ENCODE measurements at regions not wholly inside any gene's neighbourhood (a gene's known extent, or its start where the extent isn't known, plus 50 kb on each side); places are given as distances from the start of the nearest gene placed in this dataset.
A peak's percentile ranks its signal among the peaks of the same experiment; 100 is the strongest.

DNA sequence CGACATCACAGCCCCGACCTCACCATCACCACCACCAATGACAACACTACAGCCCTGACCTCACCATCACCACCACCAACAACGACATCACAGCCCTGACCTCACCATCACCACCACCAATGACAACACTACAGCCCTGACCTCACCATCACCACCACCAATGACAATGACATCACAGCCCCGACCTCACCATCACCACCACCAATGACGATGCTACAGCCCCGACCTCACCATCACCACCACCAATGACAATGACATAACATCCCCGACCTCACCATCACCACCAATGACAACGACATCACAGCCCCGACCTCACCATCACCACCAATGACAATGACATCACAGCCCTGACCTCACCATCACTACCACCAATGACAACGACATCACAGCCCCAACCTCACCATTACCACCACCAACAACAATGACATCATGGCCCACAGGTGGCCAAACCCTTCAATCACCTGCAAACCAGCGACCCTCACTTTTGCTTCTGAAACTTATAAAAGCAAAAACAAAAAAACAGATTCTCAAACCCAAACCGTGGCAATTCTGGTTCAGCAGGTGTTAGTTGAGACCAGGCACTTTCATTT is 70.7 kb upstream of the TMEM18 start:
- DNase-seq = no peak

DNA sequence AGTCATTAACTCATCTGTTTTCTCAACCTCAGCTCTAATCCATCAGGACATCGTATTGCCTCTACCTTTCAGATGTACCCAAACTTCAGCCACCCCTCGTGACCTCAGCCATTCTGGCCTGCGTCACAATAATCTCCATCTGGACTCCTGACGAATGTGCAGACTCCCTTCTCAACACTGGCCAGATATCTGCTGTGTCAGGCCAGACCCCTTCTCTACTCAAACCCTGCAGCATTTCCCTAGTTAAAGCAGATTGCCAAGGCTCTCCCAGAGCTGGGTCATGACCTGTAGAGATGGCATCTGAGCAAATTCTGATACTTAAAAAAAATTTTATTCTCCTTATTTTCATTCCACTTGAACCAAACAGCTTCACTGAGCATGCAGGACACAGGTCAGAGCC is 69.5 kb upstream of the TMEM18 start:
- no peak for DNase-seq

- no peak for DNase-seq
These were observed 66.9 kb upstream of the TMEM18 start for GRCh38 chr2:744088-744487.

DNA sequence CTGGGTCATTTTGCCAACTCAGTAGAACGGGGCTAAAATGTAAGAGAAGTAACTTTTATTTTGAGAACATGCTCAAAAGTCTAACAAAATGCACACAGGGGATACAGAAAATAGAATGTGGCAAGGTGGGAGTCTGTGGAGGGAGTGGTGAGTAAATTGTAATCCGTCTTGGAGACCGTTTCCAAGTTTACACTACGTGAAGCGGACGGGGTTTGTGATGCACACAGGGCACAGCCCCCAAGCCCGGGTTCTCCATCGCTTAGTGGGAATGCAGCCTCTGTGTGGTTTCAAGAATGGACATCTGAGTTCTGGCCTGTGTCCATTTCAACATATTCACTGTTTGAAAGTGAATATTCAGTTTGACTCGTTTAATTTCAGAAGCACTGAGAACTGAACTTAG is 65.0 kb upstream of the TMEM18 start:
- no peak for DNase-seq

DNA sequence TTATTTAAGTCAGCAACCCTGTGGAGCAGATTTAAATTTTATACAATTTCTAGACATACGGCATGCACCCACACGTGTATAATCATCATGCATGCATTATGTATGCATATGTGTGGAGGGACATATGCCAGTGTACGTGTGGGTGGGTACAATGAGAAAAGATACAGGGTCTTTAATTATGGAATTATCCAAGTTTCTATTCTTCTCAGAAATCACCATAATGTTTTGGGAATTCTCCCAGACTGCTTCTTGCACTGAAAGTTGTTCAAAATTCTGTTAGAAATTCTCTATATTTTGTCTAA is 63.9 kb upstream of the TMEM18 start:
- DNase-seq = no peak

- peak; percentile 95 to 96 for DNase-seq
These were observed 63.4 kb upstream of the TMEM18 start for GRCh38 chr2:740322-741194.

DNA sequence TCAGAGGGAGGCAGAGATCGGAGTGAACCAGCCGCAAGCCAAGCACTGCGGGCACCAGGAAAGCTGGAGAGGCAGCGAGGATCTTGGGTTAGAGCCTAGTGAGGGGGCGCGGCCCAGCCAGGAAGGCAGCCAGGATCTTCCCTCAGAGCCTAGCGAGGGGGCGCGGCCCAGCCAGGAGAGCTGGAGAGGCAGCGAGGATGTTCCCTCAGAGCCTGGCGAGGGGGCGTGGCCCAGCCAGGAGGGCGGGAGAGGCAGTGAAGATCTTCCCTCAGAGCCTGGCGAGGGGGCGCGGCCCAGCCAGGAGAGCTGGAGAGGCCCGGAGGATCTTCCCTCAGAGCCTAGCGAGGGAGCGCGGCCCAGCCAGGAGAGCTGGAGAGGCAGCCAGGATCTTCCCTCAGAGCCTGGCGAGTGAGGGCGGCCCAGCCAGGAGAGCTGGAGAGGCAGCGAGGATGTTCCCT is 62.7 kb upstream of the TMEM18 start:
- DNase-seq = peak; percentile 56 to 83

DNA sequence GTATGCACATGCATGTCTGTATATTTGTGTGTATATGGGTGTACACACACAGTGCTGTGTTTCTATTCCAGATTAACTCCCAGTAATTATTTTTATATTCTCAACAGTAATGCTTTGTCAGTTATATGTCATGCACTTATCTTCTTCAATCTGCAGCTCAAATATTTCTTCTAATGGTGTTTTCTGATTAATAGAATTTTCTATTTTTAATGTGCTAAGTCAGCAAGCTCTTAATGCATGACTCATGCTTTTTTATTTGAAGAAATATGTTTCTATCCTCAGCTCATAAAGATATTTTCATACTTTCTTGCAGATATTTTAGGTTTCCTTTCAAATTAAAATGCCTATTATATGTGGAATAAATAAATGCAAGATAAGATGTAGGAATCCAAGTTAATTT is 59.7 kb upstream of the TMEM18 start:
- DNase-seq = no peak

GRCh38 chr2:735670-736218 is 58.5 kb upstream of the TMEM18 start:
- DNase-seq = no peak

- DNase-seq = no peak
These were observed 57.3 kb upstream of the TMEM18 start for GRCh38 chr2:734496-734895.

- no peak for DNase-seq
These were observed 56.3 kb upstream of the TMEM18 start for GRCh38 chr2:733495-733894.

DNA sequence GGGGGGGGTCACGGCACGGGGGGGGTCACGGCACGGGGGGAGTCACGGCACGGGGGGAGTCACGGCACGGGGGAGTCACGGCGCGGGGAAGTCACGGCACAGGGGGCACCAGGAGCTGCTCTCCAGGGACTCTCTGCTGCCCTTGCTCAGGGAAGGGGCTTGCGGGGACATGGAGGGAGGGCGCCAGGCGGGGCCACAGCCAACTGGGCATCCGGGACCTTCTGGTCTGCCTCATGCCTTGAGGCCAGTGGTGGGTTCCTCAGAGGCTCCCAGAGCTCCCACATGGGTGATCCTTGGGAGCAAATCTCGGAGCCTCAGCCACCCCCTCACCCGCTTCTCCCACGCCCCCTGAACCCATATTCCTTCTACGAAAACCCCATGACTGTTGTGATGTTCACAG is 55.8 kb upstream of the TMEM18 start:
- DNase-seq = no peak

GRCh38 chr2:731711-732110 is 54.5 kb upstream of the TMEM18 start:
- no peak for DNase-seq

GRCh38 chr2:729376-729861 is 52.2 kb upstream of the TMEM18 start:
- DNase-seq = no peak

- no peak for DNase-seq
These were observed 51.0 kb upstream of the TMEM18 start for GRCh38 chr2:728165-728564.

- DNase-seq = no peak
These were observed 49.9 kb upstream of the TMEM18 start for GRCh38 chr2:727071-727470.
